OCI-LY3 (cell line): ENCODE measurements at regions not wholly inside any gene's neighbourhood (a gene's known extent, or its start where the extent isn't known, plus 50 kb on each side); places are given as distances from the start of the nearest gene placed in this dataset.

Experiments used
- H2AFZ ChIP-seq: fragments of 200-600, 300-600 bp; shearing (Covaris generic); 2 replicates; pipeline ENCODE4 v1.6.0; 2014; ENCODE audit warnings: antibody characterized with exemption, low read depth, low read length
- H3K27ac ChIP-seq: fragments of 200-600, 300-600 bp; sonication (generic); 2 replicates; pipeline ENCODE4 v1.5.1; 2014; ENCODE audit warnings: mild to moderate bottlenecking, low read length, moderate library complexity, mixed read lengths
- H3K27me3 ChIP-seq: fragments of 200-600, 300-600 bp; sonication (generic); 2 replicates; pipeline ENCODE4 v1.6.1; 2014; ENCODE audit warnings: low read depth, low read length, mixed read lengths
- H3K36me3 ChIP-seq: fragments of 200-600, 300-600 bp; sonication (generic); replicated peaks from 2 replicates; pipeline ENCODE3; 2014; ENCODE audit warnings: low read depth, low read length, mixed read lengths
- H3K4me1 ChIP-seq: fragments of 300-600, 200-600 bp; sonication (generic); 2 replicates; pipeline ENCODE4 v1.6.1; 2014; ENCODE audit warnings: low read length, mixed read lengths
- H3K4me2 ChIP-seq: fragments of 200-600, 300-600 bp; sonication (generic); 2 replicates; pipeline ENCODE4 v1.6.1; 2014; ENCODE audit warnings: low read length, mixed read lengths
- H3K4me3 ChIP-seq: fragments of 300-600, 200-600 bp; sonication (generic); 2 replicates; pipeline ENCODE4 v1.5.1; 2014; ENCODE audit warnings: antibody characterized with exemption, mild to moderate bottlenecking, low read length, moderate library complexity
- H3K79me2 ChIP-seq: fragments of 300-600, 200-600 bp; shearing (Covaris generic); 2 replicates; pipeline ENCODE4 v1.6.1; 2014; ENCODE audit warnings: mild to moderate bottlenecking, low read length, mixed read lengths
- H3K9ac ChIP-seq: fragments of 300-600, 200-600 bp; shearing (Covaris generic); 2 replicates; pipeline ENCODE4 v1.6.0; 2014; ENCODE audit warnings: mild to moderate bottlenecking, low read length, moderate library complexity
- H3K9me3 ChIP-seq: fragments of 200-600, 300-600 bp; shearing (Covaris generic); 2 replicates; pipeline ENCODE4 v1.6.1; 2014; ENCODE audit warnings: low read length, mixed read lengths; ENCODE audit not compliant: insufficient read depth
- H4K20me1 ChIP-seq: fragments of 200-600, 300-600 bp; sonication (generic); 2 replicates; pipeline ENCODE4 v1.6.1; 2016; ENCODE audit warnings: low read length, mixed read lengths; ENCODE audit not compliant: insufficient read depth
- EZH2phosphoT487 ChIP-seq: fragments of 200-600 bp; shearing (Covaris generic); IDR thresholded peaks from 2 replicates; pipeline ENCODE4 v1.6.1; 2018; ENCODE audit warnings: antibody characterized with exemption, mixed run types, low read depth
- TF ChIP-seq, protein P1 (sequence below): fragments of 200-600, 300-600 bp; sonication (generic); IDR thresholded peaks from 2 replicates; pipeline ENCODE4 v1.5.1; 2014; ENCODE audit warnings: antibody characterized with exemption, low read length, low read depth

DNA sequence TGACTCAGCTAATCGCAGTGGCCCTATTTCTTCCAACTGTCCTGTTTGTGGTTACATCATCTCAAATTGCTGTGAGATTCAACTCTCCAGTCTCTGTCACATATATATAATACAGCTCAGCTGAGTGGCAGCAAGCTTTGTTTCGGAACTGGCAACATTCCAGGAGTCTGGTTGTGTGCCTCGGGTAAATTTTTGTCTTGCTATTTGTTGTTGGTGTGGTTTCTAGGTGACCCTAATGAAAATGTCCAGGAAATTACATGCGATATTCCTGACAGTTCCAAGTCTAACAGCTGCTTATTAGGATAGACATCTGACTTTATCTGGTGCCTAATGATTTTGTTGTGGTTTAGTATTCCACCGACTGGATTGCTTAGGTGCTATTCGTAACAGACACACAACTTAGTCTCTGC, 581.8 kb downstream of the CD109 start:
- H3K79me2 ChIP-seq: no peaks in the 10 kb centered on the region
- H3K36me3 ChIP-seq: no peaks in the 10 kb centered on the region
- no peak for TF ChIP-seq EZH2phosphoT487
- no peak overlapping the region for H3K4me2 ChIP-seq
- H2AFZ ChIP-seq: no peak overlapping the region
- no peak overlapping the region for H3K4me3 ChIP-seq
- H3K4me1 ChIP-seq: no peaks in the 10 kb centered on the region
- no peak overlapping the region for H3K9ac ChIP-seq
- H3K9me3 ChIP-seq: no peaks in the 10 kb centered on the region
- no peaks in the 10 kb centered on the region for H3K27me3 ChIP-seq
- H4K20me1 ChIP-seq: no peaks in the 10 kb centered on the region
- no peak overlapping the region for H3K27ac ChIP-seq

DNA sequence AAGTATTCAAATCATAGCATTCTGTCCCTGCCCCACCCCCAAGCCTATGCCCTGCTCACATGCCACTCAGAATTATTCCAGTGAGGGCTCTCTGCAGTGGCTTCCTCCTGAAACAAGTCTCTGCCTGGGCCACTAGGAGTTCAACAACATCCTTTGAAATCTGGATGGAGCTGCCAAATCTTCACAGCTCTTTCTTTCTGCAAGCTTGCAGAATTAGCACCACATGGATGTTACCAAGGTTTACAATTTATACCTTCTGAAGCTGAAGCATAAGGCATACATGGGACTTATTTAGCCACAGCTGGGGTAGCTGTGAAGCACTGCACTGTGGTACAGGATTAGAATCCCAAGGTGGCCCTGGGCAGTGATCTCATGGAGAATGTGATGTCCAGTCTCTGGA, 577.5 kb downstream of the CD109 start:
- Histone ChIP-seq H3K9me3 (no peaks in the 10 kb centered on the region), H2AFZ (no peak overlapping the region), H3K4me1 (no peaks in the 10 kb centered on the region), H3K9ac (no peak overlapping the region), H3K27ac (no peak overlapping the region), H3K4me3 (no peak overlapping the region), H4K20me1 (no peaks in the 10 kb centered on the region), H3K79me2 (no peaks in the 10 kb centered on the region), H3K4me2 (no peak overlapping the region), H3K27me3 (no peaks in the 10 kb centered on the region), H3K36me3 (no peaks in the 10 kb centered on the region)
- TF ChIP-seq, protein P1, sequence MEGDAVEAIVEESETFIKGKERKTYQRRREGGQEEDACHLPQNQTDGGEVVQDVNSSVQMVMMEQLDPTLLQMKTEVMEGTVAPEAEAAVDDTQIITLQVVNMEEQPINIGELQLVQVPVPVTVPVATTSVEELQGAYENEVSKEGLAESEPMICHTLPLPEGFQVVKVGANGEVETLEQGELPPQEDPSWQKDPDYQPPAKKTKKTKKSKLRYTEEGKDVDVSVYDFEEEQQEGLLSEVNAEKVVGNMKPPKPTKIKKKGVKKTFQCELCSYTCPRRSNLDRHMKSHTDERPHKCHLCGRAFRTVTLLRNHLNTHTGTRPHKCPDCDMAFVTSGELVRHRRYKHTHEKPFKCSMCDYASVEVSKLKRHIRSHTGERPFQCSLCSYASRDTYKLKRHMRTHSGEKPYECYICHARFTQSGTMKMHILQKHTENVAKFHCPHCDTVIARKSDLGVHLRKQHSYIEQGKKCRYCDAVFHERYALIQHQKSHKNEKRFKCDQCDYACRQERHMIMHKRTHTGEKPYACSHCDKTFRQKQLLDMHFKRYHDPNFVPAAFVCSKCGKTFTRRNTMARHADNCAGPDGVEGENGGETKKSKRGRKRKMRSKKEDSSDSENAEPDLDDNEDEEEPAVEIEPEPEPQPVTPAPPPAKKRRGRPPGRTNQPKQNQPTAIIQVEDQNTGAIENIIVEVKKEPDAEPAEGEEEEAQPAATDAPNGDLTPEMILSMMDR: no peak
- TF ChIP-seq EZH2phosphoT487: no peak

DNA sequence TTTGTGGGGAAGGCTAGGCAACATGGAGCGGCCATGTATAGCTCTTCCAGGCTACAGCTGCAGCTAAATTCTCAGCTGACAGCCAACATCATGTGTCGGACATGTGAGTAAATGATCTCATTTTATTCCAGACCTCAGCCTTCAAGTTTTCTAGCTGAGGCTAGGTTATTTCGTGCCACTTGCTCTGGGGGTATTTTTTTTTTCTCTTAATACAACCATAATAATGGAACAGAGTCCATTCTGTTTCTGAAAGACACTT, 573.5 kb downstream of the CD109 start:
- Histone ChIP-seq H2AFZ (no peak overlapping the region), H3K9ac (no peak overlapping the region), H3K79me2 (no peaks in the 10 kb centered on the region), H3K4me3 (no peak overlapping the region), H3K27ac (no peak overlapping the region), H3K4me1 (no peaks in the 10 kb centered on the region), H4K20me1 (no peaks in the 10 kb centered on the region), H3K36me3 (no peaks in the 10 kb centered on the region), H3K27me3 (no peaks in the 10 kb centered on the region), H3K4me2 (no peak overlapping the region), H3K9me3 (no peaks in the 10 kb centered on the region)
- no peak for TF ChIP-seq EZH2phosphoT487
- TF ChIP-seq, protein P1: no peak

DNA sequence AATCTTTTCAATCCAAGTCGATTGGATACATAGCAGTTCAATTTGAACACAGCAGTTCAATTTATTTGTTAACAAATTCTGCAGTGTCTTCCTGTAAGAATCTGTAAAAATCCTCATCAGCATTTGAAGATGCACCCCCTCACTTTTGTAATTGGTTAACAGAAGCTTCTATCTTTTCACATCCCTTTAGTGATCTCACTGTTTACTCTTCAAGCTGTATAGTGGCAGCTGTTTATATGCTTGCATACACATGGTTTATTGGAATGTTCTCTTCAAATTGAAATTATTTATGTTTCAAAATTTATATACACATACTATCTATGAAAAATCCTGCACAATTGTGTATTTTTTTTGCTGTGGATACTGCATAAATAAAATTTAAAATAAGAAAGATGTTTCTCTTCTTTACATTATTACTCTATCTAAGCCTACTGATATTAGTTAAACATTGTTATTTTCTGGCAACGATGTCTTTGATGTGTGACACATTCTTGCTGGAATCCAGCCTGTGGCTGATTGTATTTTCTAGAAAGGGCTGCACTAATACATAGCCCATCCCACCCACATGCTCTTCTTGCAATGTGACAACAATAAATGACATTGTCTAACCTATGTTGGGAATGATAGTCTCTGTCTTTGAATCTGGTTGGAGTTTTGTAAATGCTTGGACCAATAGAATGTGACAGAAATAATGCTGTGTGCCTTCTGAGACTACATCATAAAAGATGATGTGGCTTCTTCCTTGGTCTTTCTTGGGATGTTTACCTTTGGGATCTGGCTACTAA, 573.0 kb downstream of the CD109 start:
- Histone ChIP-seq H3K4me3 (no peak overlapping the region), H3K27ac (no peak overlapping the region)

More for the DNA sequence above, 573.0 kb downstream of the CD109 start:
- no peaks in the 10 kb centered on the region for H3K9me3 ChIP-seq
- no peak for TF ChIP-seq EZH2phosphoT487
- TF ChIP-seq, protein P1: no peak
- no peaks in the 10 kb centered on the region for H3K79me2 ChIP-seq
- H3K4me1 ChIP-seq: no peaks in the 10 kb centered on the region
- H3K36me3 ChIP-seq: no peaks in the 10 kb centered on the region
- no peaks in the 10 kb centered on the region for H4K20me1 ChIP-seq
- no peaks in the 10 kb centered on the region for H3K27me3 ChIP-seq
- no peak overlapping the region for H2AFZ ChIP-seq
- no peak overlapping the region for H3K9ac ChIP-seq
- H3K4me2 ChIP-seq: no peak overlapping the region
